HG03108 (cell line): ENCODE measurements at regions not wholly inside any gene's neighbourhood (a gene's known extent, or its start where the extent isn't known, plus 50 kb on each side); places are given as distances from the start of the nearest gene placed in this dataset.
A peak's percentile ranks its signal among the peaks of the same experiment; 100 is the strongest.

Experiments used
- ATAC-seq: cut with Tn5 transposase; IDR thresholded peaks from one replicate; pipeline ENCODE4 v1.9.1; 2021; ENCODE audit warnings: moderate library complexity; ENCODE audit not compliant: unreplicated experiment

- ATAC-seq = peak; percentile 89
Observed at GRCh38 chr5:173736923-173737412, 120.5 kb upstream of the BOD1 start.

- ATAC-seq = no peak
Observed at GRCh38 chr5:173739741-173740140, 123.3 kb upstream of the BOD1 start.

GRCh38 chr5:173740400-173740799 lies 124.0 kb upstream of the BOD1 start:
- no peak for ATAC-seq

GRCh38 chr5:173741087-173741486 lies 124.6 kb upstream of the BOD1 start:
- ATAC-seq = no peak

GRCh38 chr5:173741729-173742431 lies 125.4 kb upstream of the BOD1 start:
- no peak for ATAC-seq

- ATAC-seq = peak; percentile 50
Observed at GRCh38 chr5:173742432-173742816, 126.0 kb upstream of the BOD1 start.

GRCh38 chr5:173743641-173744343 lies 127.3 kb upstream of the BOD1 start:
- peak; percentile 44 for ATAC-seq

GRCh38 chr5:173744551-173744950 lies 128.1 kb upstream of the BOD1 start:
- ATAC-seq = no peak

- peak; percentile 62 for ATAC-seq
Observed at GRCh38 chr5:173745123-173745522, 128.7 kb upstream of the BOD1 start.

- no peak for ATAC-seq
Observed at GRCh38 chr5:173745557-173745956, 129.1 kb upstream of the BOD1 start.

- ATAC-seq = no peak
Observed at GRCh38 chr5:173746047-173746646, 129.7 kb upstream of the BOD1 start.

- ATAC-seq = no peak
Observed at GRCh38 chr5:173747876-173748275, 131.4 kb upstream of the BOD1 start.

- ATAC-seq = no peak
Observed at GRCh38 chr5:173750538-173751265, 134.3 kb upstream of the BOD1 start.

- ATAC-seq = no peak
Observed at GRCh38 chr5:173751266-173751600, 134.8 kb upstream of the BOD1 start.

- ATAC-seq = no peak
Observed at GRCh38 chr5:173752653-173753052, 135.5 kb upstream of the CPEB4 start.

GRCh38 chr5:173753307-173754168 lies 134.6 kb upstream of the CPEB4 start:
- ATAC-seq = no peak

- no peak for ATAC-seq
Observed at GRCh38 chr5:173755319-173755718, 132.8 kb upstream of the CPEB4 start.

- ATAC-seq = no peak
Observed at GRCh38 chr5:173757403-173758209, 130.5 kb upstream of the CPEB4 start.

- ATAC-seq = no peak
Observed at GRCh38 chr5:173758676-173759075, 129.5 kb upstream of the CPEB4 start.

GRCh38 chr5:173759691-173760090 lies 128.5 kb upstream of the CPEB4 start:
- no peak for ATAC-seq
